ENCODE measurements at regions not wholly inside any gene's neighbourhood (a gene's known extent, or its start where the extent isn't known, plus 50 kb on each side); places are given as distances from the start of the nearest gene placed in this dataset.
"Not testable (repeated sequence)": the region's sequence is repeated elsewhere in the genome, so short reads cannot be mapped to it uniquely, and the experiment has no call there.

- DNase-seq (ENCODE audit: low read depth in 3 of 3, low spot score in 2 of 3), result no peak
Observed at GRCh38 chr2:198277181-198277580, 472.8 kb downstream of the PLCL1 start.

DNA sequence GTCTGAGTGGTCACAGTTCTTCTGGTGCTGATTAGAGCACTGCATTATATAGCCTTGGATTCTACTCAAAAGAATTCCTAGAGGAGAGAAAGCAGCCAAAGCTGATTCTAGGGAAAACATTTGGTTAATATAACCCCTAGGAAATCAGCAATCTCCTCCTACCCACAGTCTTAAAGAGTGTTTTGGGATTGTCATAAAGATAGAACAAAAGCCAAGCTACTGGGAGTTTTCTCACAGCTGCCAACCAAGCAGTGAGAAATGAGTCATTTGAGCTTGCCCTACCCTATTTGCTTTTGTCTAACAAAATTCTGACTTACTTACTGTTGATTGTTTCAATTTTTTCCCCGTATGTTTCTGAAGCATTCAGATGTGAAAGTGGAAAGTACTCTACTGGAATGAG, 469.3 kb downstream of the PLCL1 start:
- DNase-seq (ENCODE audit: low read depth in 3 of 3, low spot score in 2 of 3), result no peak

DNA sequence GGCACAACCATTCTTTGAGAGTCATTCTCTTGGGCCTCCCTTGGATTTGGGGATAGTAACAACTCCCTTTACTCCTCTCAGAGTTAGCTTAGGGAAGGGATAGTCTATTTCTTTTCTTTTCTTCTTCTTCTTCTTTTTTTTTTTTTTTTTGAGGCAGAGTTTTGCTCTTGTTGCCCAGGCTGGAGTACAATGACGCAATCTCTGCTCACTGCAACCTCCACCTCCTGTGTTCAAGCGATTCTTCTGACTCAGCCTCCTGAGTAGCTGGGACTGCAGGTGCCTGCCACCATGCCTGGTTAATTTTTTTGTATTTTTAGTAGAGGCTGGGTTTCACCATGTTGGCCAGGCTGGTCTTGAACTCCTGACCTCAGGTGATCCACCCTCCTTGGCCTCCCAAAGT, 465.8 kb downstream of the PLCL1 start:
- not testable (repeated sequence) for DNase-seq (ENCODE audit: low read depth in 3 of 3, low spot score in 2 of 3)

DNA sequence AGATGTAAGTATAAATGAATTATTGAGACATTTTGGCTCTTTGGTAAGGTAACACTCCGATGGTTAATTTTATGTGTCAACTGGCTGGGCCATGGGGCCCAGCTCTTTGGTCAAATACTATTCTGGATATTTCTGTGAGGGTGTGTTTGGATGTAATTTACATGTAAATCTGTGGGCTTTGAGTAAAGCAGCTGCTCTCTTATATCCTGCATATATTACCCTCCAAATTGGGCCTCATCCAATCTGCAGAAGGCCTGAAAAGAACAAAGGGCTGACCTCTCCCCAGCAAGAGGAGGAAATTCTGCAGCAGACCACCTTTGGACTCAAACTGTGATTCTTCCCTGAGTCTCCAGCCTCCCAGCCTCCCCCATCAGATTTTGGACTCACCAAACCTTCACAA, 464.1 kb downstream of the PLCL1 start:
- DNase-seq (ENCODE audit: low read depth in 3 of 3, low spot score in 2 of 3), result no peak

DNA sequence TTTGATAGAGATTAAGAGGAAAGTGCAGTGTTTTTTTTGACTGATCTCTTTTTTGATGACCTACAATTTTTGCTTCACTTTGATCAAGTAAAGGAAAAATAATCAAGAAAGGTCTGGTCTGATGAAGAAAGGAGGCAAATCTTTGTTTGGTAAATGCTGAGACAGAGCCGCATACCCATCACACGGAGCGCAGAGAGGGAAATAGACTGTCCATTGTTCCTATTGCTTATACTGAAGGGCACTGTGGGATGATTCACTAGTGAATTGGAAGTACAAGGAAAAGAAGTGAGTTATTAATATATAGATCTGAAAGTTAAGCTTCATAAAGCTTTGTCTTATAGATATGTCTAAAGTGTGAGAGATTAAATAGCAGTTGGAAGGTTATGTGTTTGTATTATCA, 455.1 kb downstream of the PLCL1 start:
- DNase-seq (ENCODE audit: low read depth in 3 of 3, low spot score in 2 of 3), result no peak

DNA sequence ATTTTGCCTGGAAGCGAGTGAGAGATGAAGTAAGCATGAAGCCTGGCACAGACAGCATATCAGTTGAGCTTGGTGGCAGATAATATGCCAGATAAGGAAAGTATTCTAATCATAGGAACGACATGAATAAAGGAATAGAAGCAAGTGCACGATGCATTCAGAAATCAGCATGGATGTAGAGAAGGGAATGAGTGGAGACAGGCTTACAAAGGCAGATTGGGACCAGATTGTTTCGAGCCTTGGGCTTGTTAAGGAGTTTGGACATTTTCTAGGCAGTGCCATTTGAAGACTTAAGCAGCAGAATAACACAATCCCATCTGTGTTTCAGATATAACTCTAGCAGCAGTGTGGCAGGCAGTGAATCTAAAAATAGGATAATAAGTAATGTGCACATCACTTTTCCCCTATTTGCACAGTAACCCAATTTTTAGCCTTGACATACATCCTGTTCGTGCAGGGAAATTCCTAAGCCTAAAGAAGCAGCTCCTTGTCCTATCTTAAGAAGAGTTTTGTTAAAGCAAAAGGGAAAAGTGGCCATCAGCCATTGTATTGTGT, 450.2 kb downstream of the PLCL1 start:
- no peak for DNase-seq (ENCODE audit: low read depth in 3 of 3, low spot score in 2 of 3)

- no peak for DNase-seq (ENCODE audit: low read depth in 3 of 3, low spot score in 2 of 3)
Observed at GRCh38 chr2:198253995-198254394, 449.6 kb downstream of the PLCL1 start.

DNA sequence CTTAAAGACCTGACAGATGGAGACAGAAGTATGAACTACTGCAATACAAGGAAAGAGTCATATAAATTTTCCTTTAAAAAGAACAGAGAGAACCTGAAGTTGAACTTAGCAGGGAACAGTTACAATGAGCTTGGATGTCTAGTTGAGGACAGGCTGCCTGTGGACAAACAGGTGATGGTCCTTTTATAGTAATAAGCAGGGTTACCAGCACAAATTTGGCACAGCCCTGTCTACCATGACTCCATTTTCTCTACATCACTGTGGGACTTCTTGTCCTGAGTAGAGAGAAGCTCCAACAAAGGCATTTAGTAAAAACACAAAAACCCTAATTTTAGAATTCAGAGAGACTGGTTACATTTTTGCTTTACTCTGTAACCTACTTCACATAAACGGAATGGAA, 448.1 kb downstream of the PLCL1 start:
- no peak for DNase-seq (ENCODE audit: low read depth in 3 of 3, low spot score in 2 of 3)

- DNase-seq (ENCODE audit: low read depth in 3 of 3, low spot score in 2 of 3), result no peak
Observed at GRCh38 chr2:198242093-198242492, 437.7 kb downstream of the PLCL1 start.

- no peak for DNase-seq (ENCODE audit: low read depth in 3 of 3, low spot score in 2 of 3)
Observed at GRCh38 chr2:198238429-198238828, 434.0 kb downstream of the PLCL1 start.

- DNase-seq (ENCODE audit: low read depth in 3 of 3, low spot score in 2 of 3), result no peak
Observed at GRCh38 chr2:198236338-198236737, 431.9 kb downstream of the PLCL1 start.

DNA sequence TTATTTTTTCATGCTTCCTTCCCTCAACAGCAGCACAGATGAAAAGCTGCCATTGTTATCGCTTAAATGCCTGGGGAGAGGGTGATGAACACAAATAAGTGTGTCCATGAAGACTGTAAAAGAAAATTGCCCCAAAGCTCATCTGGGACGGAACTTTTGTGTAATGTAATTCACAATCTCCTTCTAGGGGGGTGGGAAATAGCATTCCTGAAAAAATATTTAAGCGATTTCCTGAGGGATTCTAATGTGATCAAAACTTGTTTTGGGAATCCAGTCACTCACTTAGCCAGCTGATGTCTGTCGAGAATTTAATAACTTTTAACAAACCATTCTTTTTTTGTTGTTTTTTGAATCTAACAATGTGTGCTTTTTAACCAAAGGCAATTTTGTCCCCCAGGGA, 427.9 kb downstream of the PLCL1 start:
- no peak for DNase-seq (ENCODE audit: low read depth in 3 of 3, low spot score in 2 of 3)

DNA sequence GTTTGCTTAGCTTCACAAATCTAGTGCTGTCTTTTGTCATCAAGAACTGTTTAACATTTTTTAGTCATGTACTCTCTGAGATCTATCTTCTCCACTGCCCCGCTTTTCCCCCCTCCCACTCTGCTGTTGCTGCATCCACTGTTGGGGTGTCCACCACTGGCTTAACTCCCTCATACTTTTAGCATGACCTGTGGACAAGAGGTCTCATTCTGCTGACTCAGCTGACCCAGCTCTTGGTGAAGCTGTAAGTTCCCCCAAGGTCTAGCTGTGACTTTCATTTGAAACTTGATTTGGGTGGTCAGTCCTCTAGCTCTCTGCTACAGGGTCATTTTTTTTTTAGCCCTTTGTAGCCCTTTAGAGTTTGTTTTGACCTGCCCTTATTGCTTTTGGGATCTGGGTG, 427.2 kb downstream of the PLCL1 start:
- no peak for DNase-seq (ENCODE audit: low read depth in 3 of 3, low spot score in 2 of 3)

- no peak for DNase-seq (ENCODE audit: low read depth in 3 of 3, low spot score in 2 of 3)
Observed at GRCh38 chr2:198220763-198221610, 416.6 kb downstream of the PLCL1 start.

DNA sequence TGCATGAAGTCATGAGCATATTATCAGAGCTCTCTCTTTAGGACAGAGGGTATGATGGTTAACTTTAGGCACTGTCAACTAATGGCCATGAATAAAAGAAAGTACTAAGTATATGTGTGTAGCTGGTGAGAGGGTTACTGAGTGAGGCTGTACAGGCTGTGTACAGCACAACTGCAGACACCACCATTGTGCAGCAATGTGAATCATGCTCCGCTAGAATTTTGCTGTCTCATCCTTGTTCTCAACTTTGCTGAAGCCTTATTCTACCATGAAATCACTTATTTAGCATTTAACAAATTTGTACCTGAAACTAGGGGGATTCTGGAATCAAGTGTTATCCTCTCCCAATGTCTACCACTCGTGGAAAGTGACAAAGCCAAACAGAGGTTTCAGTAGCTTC, 414.9 kb downstream of the PLCL1 start:
- DNase-seq (ENCODE audit: low read depth in 3 of 3, low spot score in 2 of 3), result no peak

GRCh38 chr2:198214114-198214596, 409.8 kb downstream of the PLCL1 start:
- no peak for DNase-seq (ENCODE audit: low read depth in 3 of 3, low spot score in 2 of 3)

- DNase-seq (ENCODE audit: low read depth in 3 of 3, low spot score in 2 of 3), result no peak
Observed at GRCh38 chr2:198213253-198213652, 408.9 kb downstream of the PLCL1 start.

GRCh38 chr2:198211706-198212105, 407.3 kb downstream of the PLCL1 start:
- DNase-seq (ENCODE audit: low read depth in 3 of 3, low spot score in 2 of 3), result no peak

DNA sequence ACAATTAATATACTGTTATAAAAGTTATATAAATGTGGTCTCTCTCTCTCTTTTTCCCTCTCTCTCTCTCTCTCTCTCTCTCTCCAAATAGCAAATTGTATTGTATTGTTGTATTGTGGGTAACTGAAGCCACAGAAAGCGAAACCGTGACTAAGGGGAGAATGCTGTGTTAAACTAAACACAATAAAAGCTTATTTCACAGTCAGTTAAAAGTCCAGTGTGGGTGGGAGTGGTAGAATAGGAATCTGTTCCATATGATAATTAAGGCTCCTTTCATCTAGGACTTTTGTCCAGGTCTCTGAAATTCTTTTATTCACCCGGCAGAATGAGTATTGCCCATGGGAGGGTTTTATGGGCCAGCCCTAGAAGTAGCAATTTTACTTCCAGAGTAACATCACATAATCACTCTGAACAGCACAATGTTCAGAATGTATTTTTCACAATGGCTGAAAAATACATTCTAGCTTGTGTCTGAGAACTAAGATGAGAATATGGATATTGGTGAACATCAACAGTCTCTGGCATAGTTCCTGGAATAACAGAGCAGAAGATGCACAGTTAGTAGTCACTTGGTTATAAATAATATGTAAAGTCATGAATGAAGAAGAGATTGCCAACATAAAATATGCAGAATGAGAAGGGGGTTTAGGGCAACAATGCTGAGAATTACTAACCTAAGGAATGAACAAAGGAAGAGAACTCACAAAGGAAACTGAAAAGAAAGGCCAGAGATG, 399.1 kb downstream of the PLCL1 start:
- DNase-seq (ENCODE audit: low read depth in 3 of 3, low spot score in 2 of 3), result no peak

All from right renal cortex interstitium (tissue), 3 donors.